Choroid plexus epithelial cell (primary cell): ENCODE measurements at regions not wholly inside any gene's neighbourhood (a gene's known extent, or its start where the extent isn't known, plus 50 kb on each side); places are given as distances from the start of the nearest gene placed in this dataset.

Experiments
- DNase-seq: peaks from one replicate; pipeline ENCODE4 v3.0.0-alpha.2; 2010; ENCODE audit warnings: low read depth
- H3K4me3 ChIP-seq: 2 replicates; pipeline ENCODE4 v1.5.1; 2011; ENCODE audit warnings: low read depth, mild to moderate bottlenecking, control low read depth, low read length, moderate library complexity
- TF ChIP-seq, protein P1 (sequence below): conservative IDR thresholded peaks from 2 replicates; pipeline ENCODE4 v1.5.1; 2011; ENCODE audit warnings: low read depth, mild to moderate bottlenecking, control low read depth, inconsistent platforms, low read length, moderate library complexity

DNA sequence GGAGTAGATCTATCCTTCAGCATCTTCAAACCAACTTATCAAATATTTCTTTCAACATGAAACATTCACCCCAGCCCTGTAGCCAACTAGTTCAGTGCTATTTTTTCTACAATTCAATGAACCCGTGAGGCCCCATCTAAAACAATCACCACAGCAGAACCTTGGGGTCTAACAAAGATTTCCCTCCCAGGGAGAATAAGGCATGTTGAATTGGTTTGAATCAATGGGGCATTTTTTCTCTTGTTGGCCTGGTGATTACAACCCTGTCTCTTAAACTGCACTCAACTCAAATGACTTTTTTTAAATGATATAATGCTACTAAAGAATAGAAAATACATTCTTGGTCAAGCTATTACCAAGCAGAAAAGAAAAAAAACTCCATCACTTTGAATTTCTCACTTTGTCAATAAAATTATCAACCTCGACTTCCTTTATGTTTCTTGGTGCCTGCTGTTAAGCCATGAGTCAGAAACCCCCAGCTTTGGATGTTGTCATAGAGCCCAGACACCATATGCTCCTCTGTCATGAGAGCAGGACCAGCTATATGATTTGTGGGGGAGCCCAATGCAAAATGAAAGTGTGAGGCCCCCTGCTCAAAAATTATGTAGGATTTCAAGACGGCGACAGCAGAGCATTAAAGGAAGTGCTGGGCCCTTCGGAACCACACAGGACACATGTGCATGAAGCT lies 282.4 kb downstream of the MEIS1 start:
- DNase-seq = peak; percentile 46
- TF ChIP-seq, protein P1, sequence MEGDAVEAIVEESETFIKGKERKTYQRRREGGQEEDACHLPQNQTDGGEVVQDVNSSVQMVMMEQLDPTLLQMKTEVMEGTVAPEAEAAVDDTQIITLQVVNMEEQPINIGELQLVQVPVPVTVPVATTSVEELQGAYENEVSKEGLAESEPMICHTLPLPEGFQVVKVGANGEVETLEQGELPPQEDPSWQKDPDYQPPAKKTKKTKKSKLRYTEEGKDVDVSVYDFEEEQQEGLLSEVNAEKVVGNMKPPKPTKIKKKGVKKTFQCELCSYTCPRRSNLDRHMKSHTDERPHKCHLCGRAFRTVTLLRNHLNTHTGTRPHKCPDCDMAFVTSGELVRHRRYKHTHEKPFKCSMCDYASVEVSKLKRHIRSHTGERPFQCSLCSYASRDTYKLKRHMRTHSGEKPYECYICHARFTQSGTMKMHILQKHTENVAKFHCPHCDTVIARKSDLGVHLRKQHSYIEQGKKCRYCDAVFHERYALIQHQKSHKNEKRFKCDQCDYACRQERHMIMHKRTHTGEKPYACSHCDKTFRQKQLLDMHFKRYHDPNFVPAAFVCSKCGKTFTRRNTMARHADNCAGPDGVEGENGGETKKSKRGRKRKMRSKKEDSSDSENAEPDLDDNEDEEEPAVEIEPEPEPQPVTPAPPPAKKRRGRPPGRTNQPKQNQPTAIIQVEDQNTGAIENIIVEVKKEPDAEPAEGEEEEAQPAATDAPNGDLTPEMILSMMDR = no peak
- H3K4me3 ChIP-seq = no peak overlapping the region

DNA sequence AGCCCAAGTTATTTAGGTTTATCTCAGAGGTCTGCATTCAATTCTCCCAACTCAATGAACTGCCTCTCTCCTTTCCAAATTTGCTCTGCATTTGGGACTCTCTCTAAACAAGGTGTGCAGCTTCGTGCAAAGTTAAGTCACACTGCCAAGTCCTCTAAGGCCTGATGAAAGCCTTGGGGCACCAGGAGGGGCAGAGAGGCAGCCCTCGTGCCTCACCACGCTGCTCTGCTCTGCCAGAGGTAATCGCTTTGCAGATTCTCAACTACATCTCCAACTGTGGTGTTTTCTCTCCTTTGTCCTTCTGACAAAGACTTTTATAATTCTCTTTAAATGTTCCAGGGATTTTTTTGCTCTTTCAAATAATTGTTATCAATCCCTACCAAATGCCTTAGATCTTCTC lies 283.0 kb downstream of the MEIS1 start:
- TF ChIP-seq, protein P1 = no peak
- no peak for DNase-seq
- H3K4me3 ChIP-seq = no peak overlapping the region

DNA sequence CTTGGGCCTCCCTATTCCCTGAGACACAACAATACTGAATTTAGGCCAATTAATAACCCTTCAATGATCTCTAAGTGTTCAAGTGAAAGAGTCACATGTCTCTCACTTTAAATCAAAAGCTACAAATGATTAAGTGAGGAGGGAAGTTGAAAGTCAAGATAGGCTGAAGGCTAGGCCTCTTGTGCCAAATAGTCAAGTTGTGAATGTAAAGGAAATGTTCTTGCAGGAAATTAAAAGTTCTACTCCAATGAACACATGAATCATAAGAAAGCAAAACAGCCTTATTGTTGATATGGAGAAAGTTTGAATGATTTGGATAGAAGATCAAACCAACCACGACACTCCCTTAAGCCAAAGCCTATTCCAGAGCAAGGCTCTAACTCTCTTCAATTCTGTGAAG lies 286.9 kb downstream of the MEIS1 start:
- no peak overlapping the region for H3K4me3 ChIP-seq
- TF ChIP-seq, protein P1 = no peak
- DNase-seq = no peak

DNA sequence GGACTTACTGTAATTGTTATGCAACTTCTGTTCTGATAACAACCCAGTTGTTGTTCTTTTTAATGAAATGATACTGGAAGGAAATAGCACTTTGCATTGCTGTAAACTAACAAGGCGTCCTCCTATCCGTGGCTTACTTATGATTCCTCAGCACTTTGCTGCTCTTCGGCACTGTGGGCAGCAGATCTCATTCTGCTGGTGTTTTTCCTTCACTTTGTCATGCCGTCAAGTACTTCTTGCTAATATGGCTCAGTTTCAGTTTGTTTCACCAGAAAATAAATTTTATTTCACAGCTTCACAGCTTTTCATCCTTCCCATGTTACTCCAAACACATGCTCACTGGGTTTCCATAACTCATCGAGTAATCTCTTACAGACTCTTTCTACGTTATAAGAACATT lies 289.3 kb downstream of the MEIS1 start:
- no peak overlapping the region for H3K4me3 ChIP-seq
- no peak for DNase-seq
- TF ChIP-seq, protein P1 = no peak

DNA sequence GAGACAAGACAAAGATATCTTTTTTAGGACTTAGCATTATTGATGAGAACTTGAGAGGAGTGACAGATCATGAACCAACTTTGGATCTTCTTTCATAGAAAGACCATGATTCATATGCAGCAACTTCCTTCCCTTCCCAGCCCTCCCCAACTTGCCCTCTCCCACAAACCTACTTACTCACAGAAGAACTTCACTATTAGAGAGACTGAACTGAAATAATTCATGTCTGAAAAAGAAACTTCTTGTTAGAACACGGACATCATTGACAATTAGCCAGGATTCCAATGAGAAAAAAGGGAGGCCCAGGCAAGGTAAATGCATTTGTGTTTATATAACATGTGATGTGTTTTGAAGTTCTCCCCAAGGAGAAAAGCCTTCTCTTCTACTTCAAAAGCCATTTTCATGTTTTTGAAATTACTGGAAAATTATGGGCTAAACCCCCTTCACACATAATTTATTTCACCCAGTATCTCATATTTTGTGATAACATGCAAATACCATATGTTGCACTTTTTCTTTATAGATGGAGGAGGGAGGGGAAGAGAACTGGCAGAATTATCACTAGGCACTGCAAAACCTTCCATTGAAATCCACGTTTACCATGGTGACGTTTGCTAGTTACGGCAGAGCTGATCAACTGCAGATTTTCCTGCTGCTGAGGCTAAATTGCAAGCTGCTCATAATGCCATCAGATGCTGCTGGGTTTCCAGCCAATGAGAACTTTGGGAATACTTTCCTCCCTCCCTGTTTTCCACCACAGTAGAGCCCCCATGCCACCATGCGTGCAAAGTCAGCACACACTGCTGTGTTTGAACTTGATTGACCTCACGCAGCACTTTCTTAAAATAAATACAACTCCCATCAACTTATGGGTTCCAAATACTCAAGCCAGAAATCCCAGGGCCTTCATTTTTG lies 294.7 kb downstream of the MEIS1 start:
- DNase-seq = peak; percentile 24
- H3K4me3 ChIP-seq = no peak overlapping the region
- TF ChIP-seq, protein P1 = no peak

DNA sequence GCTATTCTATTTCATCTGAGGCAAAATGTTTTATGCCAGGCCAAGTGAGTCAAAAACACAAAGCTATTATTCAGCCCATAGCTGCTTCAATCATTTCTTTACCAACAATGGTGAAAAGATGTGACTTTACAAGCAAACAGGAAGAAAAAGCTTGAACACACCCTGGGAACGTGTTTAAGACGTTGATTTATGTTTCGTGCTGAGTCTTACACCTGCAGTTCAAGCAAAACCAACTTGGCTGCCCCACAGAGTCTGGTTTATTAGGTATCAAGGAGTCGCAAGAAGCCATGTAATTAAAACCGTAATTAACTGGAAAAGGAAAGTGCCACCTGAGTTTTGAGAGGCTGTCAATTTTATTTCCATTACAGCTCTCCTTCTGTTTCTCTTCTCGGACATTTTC lies 295.5 kb downstream of the MEIS1 start:
- no peak overlapping the region for H3K4me3 ChIP-seq
- no peak for DNase-seq
- TF ChIP-seq, protein P1 = no peak
